ENCODE measurements at regions not wholly inside any gene's neighbourhood (a gene's known extent, or its start where the extent isn't known, plus 50 kb on each side); places are given as distances from the start of the nearest gene placed in this dataset.

DNA sequence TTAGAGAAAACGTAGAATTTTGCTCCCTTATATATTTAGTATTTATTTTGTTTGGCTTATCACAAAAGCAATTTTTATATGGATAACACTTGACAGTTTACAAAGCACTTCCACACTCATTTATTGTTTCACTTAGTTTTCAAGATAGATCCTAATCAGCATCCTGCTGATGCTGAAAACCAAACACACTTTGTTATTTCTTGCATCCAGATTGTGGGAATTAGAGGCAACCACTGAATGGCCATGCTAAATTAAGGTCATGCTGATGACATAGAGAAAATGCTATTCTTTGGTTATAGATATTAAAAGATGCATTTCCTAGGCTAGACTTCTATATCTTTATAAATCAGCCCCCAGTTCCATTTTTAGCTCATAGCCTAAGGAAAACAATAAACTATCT is 474.1 kb upstream of the KCNMB2 start:
- no peak overlapping the region for H3K4me3 ChIP-seq (replicated peaks; ENCODE audit: low read depth, low read length)
- TF ChIP-seq, protein P1, sequence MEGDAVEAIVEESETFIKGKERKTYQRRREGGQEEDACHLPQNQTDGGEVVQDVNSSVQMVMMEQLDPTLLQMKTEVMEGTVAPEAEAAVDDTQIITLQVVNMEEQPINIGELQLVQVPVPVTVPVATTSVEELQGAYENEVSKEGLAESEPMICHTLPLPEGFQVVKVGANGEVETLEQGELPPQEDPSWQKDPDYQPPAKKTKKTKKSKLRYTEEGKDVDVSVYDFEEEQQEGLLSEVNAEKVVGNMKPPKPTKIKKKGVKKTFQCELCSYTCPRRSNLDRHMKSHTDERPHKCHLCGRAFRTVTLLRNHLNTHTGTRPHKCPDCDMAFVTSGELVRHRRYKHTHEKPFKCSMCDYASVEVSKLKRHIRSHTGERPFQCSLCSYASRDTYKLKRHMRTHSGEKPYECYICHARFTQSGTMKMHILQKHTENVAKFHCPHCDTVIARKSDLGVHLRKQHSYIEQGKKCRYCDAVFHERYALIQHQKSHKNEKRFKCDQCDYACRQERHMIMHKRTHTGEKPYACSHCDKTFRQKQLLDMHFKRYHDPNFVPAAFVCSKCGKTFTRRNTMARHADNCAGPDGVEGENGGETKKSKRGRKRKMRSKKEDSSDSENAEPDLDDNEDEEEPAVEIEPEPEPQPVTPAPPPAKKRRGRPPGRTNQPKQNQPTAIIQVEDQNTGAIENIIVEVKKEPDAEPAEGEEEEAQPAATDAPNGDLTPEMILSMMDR (IDR thresholded peaks at IDR 0.05; ENCODE audit: low read length, missing control alignments), result no peak
- no peak for DNase-seq (ENCODE audit: low read depth)

- H3K4me3 ChIP-seq (replicated peaks; ENCODE audit: low read depth, low read length), result no peak overlapping the region
- TF ChIP-seq, protein P1 (IDR thresholded peaks at IDR 0.05; ENCODE audit: low read length, missing control alignments), result no peak
- DNase-seq (ENCODE audit: low read depth), result peak; percentile 62
Measured at GRCh38 chr3:178063461-178063860, 472.8 kb upstream of the KCNMB2 start.

- TF ChIP-seq, protein P1 (IDR thresholded peaks at IDR 0.05; ENCODE audit: low read length, missing control alignments), result no peak
- H3K4me3 ChIP-seq (replicated peaks; ENCODE audit: low read depth, low read length), result no peak overlapping the region
- no peak for DNase-seq (ENCODE audit: low read depth)
Measured at GRCh38 chr3:178067721-178068120, 468.5 kb upstream of the KCNMB2 start.

DNA sequence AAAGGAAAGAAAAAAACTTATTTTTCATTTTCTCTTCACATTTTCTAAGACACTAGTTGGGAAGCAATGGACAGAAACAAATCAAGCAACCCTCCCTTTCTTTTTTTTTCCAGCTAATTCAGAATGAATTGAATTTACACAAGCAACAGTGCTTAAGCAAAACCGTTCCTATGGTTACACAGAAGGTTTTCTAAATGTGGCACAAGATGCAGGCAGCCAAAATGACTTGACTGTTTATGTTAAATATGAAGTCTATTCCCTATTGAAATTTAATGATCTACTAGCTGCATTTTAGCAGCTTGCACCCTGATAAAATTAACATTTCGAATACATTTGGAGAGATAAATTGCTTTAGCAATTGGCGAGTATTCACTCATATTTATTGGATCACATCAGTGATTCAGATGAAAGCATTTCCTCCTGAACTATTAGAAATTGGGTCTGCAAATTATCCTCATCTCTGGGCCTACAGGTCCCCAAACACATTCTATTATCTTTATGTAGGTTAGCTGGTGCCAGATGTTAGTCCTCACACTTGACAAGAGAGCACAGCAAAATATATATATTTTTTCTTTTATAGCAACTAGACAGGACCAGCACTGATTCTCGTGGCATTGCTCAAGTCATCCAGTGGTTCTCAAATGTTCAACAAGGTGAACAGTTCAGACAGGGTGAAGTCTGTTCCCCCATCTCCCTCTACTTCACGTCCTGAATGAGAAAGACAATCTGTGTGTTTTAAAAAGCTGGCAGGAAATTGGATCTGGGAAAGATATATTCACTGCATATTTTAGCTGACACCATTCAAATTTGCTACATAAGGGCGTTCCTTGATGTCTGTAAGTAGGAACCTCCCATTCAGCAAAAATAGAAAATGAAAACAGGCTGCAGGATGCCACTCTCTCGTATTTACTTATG is 463.6 kb upstream of the KCNMB2 start:
- DNase-seq (ENCODE audit: low read depth), result no peak
- TF ChIP-seq, protein P1 (IDR thresholded peaks at IDR 0.05; ENCODE audit: low read length, missing control alignments), result no peak
- H3K4me3 ChIP-seq (replicated peaks; ENCODE audit: low read depth, low read length), result no peak overlapping the region

DNA sequence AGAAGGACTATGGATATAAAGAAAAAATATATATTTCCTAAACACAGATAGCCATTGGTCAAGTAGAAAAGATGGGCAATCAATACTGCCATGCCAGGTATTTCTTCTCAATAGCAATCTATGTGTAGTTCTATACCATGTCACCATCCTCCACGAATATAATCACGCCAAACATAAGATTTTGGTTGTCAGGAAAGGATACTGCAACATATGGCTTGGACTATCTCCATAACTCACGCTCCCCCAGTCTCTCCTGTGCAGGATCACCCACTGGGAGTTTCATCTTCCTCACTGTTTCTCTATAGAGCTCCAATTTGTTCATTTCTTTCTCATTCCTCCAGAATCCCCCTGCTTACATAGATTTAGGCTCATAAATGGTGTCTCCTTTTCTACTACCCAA is 462.9 kb upstream of the KCNMB2 start:
- TF ChIP-seq, protein P1 (IDR thresholded peaks at IDR 0.05; ENCODE audit: low read length, missing control alignments), result no peak
- DNase-seq (ENCODE audit: low read depth), result no peak
- no peak overlapping the region for H3K4me3 ChIP-seq (replicated peaks; ENCODE audit: low read depth, low read length)

DNA sequence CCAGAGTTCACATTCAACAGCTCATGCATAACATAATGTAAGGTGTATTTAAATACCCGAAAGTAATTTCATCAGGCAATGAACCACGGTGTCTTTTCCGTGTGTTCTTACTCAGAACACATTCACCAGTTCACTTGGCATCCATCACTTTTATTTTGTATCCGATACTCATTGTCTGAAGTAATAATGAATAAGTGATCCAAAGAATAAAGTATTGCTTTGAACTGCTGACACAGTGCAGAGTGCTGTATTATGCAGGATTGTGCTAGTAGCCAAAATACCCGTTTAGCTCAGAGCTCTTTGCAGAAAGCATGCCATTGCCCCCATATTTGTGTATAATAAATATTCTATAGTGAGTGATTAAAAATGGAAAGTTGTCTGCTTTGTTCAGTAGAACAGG is 460.9 kb upstream of the KCNMB2 start:
- H3K4me3 ChIP-seq (replicated peaks; ENCODE audit: low read depth, low read length), result no peak overlapping the region

More for the DNA sequence above, 460.9 kb upstream of the KCNMB2 start:
- TF ChIP-seq, protein P1 (IDR thresholded peaks at IDR 0.05; ENCODE audit: low read length, missing control alignments), result no peak
- no peak for DNase-seq (ENCODE audit: low read depth)

All from fibroblast of pulmonary artery (primary cell).